HCT116 (cell line): ENCODE measurements at regions not wholly inside any gene's neighbourhood (a gene's known extent, or its start where the extent isn't known, plus 50 kb on each side); places are given as distances from the start of the nearest gene placed in this dataset.

Experiments
- ATAC-seq: fragments of 200-7000 bp; cut with Tn5 transposase; 2 replicates; pipeline ENCODE4 v1.9.1; 2020; ENCODE audit warnings: mild to moderate bottlenecking, moderate library complexity
- BruUV-seq: library from RNA; stranded (reverse); fragments of 400-500 nt; replicated peaks from 2 replicates; lab custom pipeline; 2021; lab: Mats Ljungman, UMichigan
- CTCF ChIA-PET: fragments of 300-600 bp; sonication (Branson Sonifier 250); formaldehyde crosslinking; loops from one replicate; lab custom pipeline; 2021; ENCODE audit warnings: antibody characterized with exemption; lab: Charles Lee
- POLR2A ChIA-PET: fragments of 300-600, 350-600 bp; sonication (Branson Sonifier 250); formaldehyde crosslinking; loops from one replicate; lab custom pipeline; 2021; ENCODE audit warnings: antibody characterized with exemption; lab: Charles Lee
- RAD21 ChIA-PET, 2 experiments: fragments of 300-600 bp; sonication (Branson Sonifier 250); formaldehyde crosslinking; loops; one replicate each; lab custom pipeline; 2023; ENCODE audit warnings: low total read pairs in 2 of 2; ENCODE audit not compliant: uncharacterized antibody in 2 of 2, unreplicated experiment in 2 of 2, low non-redundant PET in 1 of 2; lab: Charles Lee
- DNase-seq: peaks from one replicate; pipeline ENCODE4 v3.0.0-alpha.2; 2010; ENCODE audit warnings: low read depth, low spot score
- H2AFZ ChIP-seq: fragments of 200-600 bp; shearing (Covaris generic), sonication (generic); 2 replicates; pipeline ENCODE4 v1.6.1; 2017; ENCODE audit warnings: low read depth, mixed run types, mixed read lengths, antibody characterized with exemption, low read length; ENCODE audit not compliant: poor library complexity, severe bottlenecking
- H3K27ac ChIP-seq: 2 replicates; pipeline ENCODE4 v1.5.1; 2012; ENCODE audit warnings: low read depth, low read length
- H3K27me3 ChIP-seq: fragments of 200-600 bp; sonication (generic); 2 replicates; pipeline ENCODE4 v1.6.1; 2016; ENCODE audit warnings: mixed run types, low read length, mixed read lengths; ENCODE audit not compliant: insufficient read depth
- H3K36me3 ChIP-seq, 2 experiments: fragments of 200-500 bp in 1 of 2; fragments of 200-600 bp in 1 of 2; sonication (Bioruptor generic) in 1 of 2; sonication (generic) in 1 of 2; 2 replicates each; pipeline versions ENCODE4 v1.5.1 to v1.6.1; 2014 to 2016; ENCODE audit warnings: low read length in 2 of 2, inconsistent platforms in 1 of 2, mixed read lengths in 1 of 2, mixed run types in 1 of 2; ENCODE audit not compliant: insufficient read depth in 2 of 2, control insufficient read depth in 1 of 2
- H3K4me1 ChIP-seq, 2 experiments: fragments of 200-600 bp in 1 of 2; sonication (generic) in 1 of 2; 2 replicates each; pipeline versions ENCODE4 v1.5.1 to v1.6.1; 2012 to 2017; ENCODE audit warnings: low read length in 2 of 2, inconsistent platforms in 1 of 2, mild to moderate bottlenecking in 1 of 2, mixed read lengths in 1 of 2, mixed run types in 1 of 2, moderate library complexity in 1 of 2; ENCODE audit not compliant: insufficient read depth in 2 of 2, control insufficient read depth in 1 of 2
- H3K4me2 ChIP-seq: fragments of 200-600 bp; sonication (generic); 2 replicates; pipeline ENCODE4 v1.6.1; 2017; ENCODE audit warnings: mixed run types, low read length, mixed read lengths
- H3K4me3 ChIP-seq, 2 experiments: fragments of 200-600 bp in 1 of 2; sonication (generic) in 1 of 2; replicated peaks in 1 of 2; 2 replicates each; pipeline ENCODE4 v1.5.1; 2011 to 2016; ENCODE audit warnings: low read length in 2 of 2, control low read depth in 1 of 2, low read depth in 1 of 2, mild to moderate bottlenecking in 1 of 2, mixed read lengths in 1 of 2, mixed run types in 1 of 2
- H3K79me2 ChIP-seq: fragments of 200-600 bp; sonication (generic); 2 replicates; pipeline ENCODE4 v1.6.1; 2017; ENCODE audit warnings: mild to moderate bottlenecking, mixed run types, low read length, moderate library complexity, mixed read lengths; ENCODE audit not compliant: insufficient read depth
- H3K9ac ChIP-seq: fragments of 200-600 bp; sonication (generic); 2 replicates; pipeline ENCODE4 v1.6.1; 2016; ENCODE audit warnings: low read length, mixed read lengths
- H3K9me2 ChIP-seq: fragments of 200-600 bp; sonication (generic), shearing (Covaris generic); 2 replicates; pipeline ENCODE4 v1.6.1; 2017; ENCODE audit warnings: mixed run types, mild to moderate bottlenecking, moderate library complexity; ENCODE audit not compliant: insufficient read depth
- H3K9me3 ChIP-seq, 2 experiments: fragments of 200-500 bp in 1 of 2; fragments of 200-600 bp in 1 of 2; sonication (Bioruptor generic) in 1 of 2; sonication (generic) in 1 of 2; 2 replicates each; pipeline ENCODE4 v1.6.1; 2014 to 2017; ENCODE audit warnings: low read length in 2 of 2, mixed read lengths in 2 of 2, inconsistent platforms in 1 of 2, low read depth in 1 of 2, mild to moderate bottlenecking in 1 of 2, mixed run types in 1 of 2, moderate library complexity in 1 of 2; ENCODE audit not compliant: control insufficient read depth in 1 of 2, insufficient read depth in 1 of 2
- H4K20me1 ChIP-seq: fragments of 200-600 bp; sonication (generic), shearing (Covaris generic); 2 replicates; pipeline ENCODE4 v1.6.1; 2017; ENCODE audit warnings: mixed run types, mild to moderate bottlenecking, moderate library complexity; ENCODE audit not compliant: insufficient read depth
- ATF3 ChIP-seq: IDR thresholded peaks from 2 replicates; pipeline ENCODE4 v1.6.1; 2012
- POLR2A ChIP-seq: IDR thresholded peaks from 2 replicates; pipeline ENCODE4 v1.7.0; 2011; ENCODE audit warnings: borderline replicate concordance; ENCODE audit not compliant: insufficient read depth, insufficient read length; ENCODE audit errors: extremely low read depth
- RAD21 ChIP-seq: IDR thresholded peaks from 2 replicates; pipeline ENCODE4 v1.6.1; 2012; ENCODE audit warnings: low read depth, mild to moderate bottlenecking
- REST ChIP-seq: IDR thresholded peaks from 2 replicates; pipeline ENCODE4 v1.6.1; 2012; ENCODE audit warnings: low read depth
- SP1 ChIP-seq: IDR thresholded peaks from 2 replicates; pipeline ENCODE4 v1.6.1; 2012; ENCODE audit warnings: low read depth
- intact Hi-C: fragments of 100-400 bp; cut with micrococcal nuclease; formaldehyde crosslinking; loops from 2 replicates; pipeline ENCODE4 v1.10.0; 2022

GRCh38 chr6:119444642-119445557 lies 95.3 kb upstream of the MAN1A1 start:
- peaks cover 12% of the 10 kb centered on the region in 2 experiments for H3K4me1 ChIP-seq
- H3K4me2 ChIP-seq = no peak overlapping the region
- intact Hi-C loops = no loop called here
- H3K4me3 ChIP-seq = no peak overlapping the region
- no peaks in the 10 kb centered on the region for H3K9me2 ChIP-seq
- no peak for ATAC-seq
- no peak overlapping the region for H3K9ac ChIP-seq
- BruUV-seq = no TSS peak
- TF ChIP-seq POLR2A = no peak
- no peak for TF ChIP-seq ATF3
- no peak for TF ChIP-seq RAD21
- no peak for TF ChIP-seq REST
- no peak for TF ChIP-seq SP1
- H2AFZ ChIP-seq = no peak overlapping the region
- H3K9me3 ChIP-seq = no peaks in the 10 kb centered on the region
- no peak for DNase-seq
- H4K20me1 ChIP-seq = no peaks in the 10 kb centered on the region
- ChIA-PET CTCF (no interaction called here), RAD21 (no interaction called here), POLR2A (no interaction called here)
- H3K27me3 ChIP-seq = no peaks in the 10 kb centered on the region
- no peak overlapping the region for H3K27ac ChIP-seq
- H3K36me3 ChIP-seq = no peaks in the 10 kb centered on the region
- H3K79me2 ChIP-seq = no peaks in the 10 kb centered on the region
